Ovary (tissue), 7 donors: ENCODE measurements at regions not wholly inside any gene's neighbourhood (a gene's known extent, or its start where the extent isn't known, plus 50 kb on each side); places are given as distances from the start of the nearest gene placed in this dataset.

ENCODE experiments used
- DNase-seq, 5 donors: peaks; one replicate each; pipeline ENCODE4 v3.0.0-alpha.2; 2019 to 2020
- H3K27ac ChIP-seq, 2 donors: fragments of 200-600 bp; one replicate each; pipeline versions ENCODE4 v1.5.1 to v1.8.0; 2019 to 2022
- H3K27me3 ChIP-seq: fragments of 200-600 bp; one replicate; pipeline ENCODE4 v1.8.0; 2022
- H3K36me3 ChIP-seq: fragments of 200-600 bp; sonication (generic); one replicate; pipeline ENCODE4 v1.5.1; 2019
- H3K4me1 ChIP-seq: one replicate; pipeline ENCODE4 v1.8.1; 2013; ENCODE audit warnings: mild to moderate bottlenecking, moderate library complexity; ENCODE audit not compliant: insufficient read depth
- H3K4me3 ChIP-seq: fragments of 200-600 bp; sonication (generic); one replicate; pipeline ENCODE4 v1.5.1; 2017
- H3K9me3 ChIP-seq, 2 donors: fragments of 200-600 bp in 1 of 2; sonication (generic) in 1 of 2; one replicate each; pipeline versions ENCODE4 v1.5.1 to v1.8.1; 2013 to 2019; ENCODE audit warnings: mild to moderate bottlenecking in 1 of 2, moderate library complexity in 1 of 2
- EP300 ChIP-seq: sonication (generic); formaldehyde crosslinking; IDR thresholded peaks from one replicate; pipeline ENCODE4 v1.6.1; 2017; ENCODE audit warnings: antibody characterized with exemption
- POLR2A ChIP-seq: fragments of 450-650 bp; IDR thresholded peaks from one replicate; pipeline ENCODE4 v1.6.1; 2017; ENCODE audit warnings: antibody characterized with exemption, mild to moderate bottlenecking, moderate library complexity
- WGBS, 3 donors: extraction: QIAGEN DNeasy Blood & Tissue Kit in 1 of 3; methylation state at CpG; one replicate each; pipeline versions ENCODE4 v1.1.5 to v1.1.7; 2013 to 2017; 5-methylcytosine and 5-hydroxymethylcytosine counted together
- intact Hi-C, 4 donors: fragments of 100-400 bp; cut with DNase I; formaldehyde crosslinking; loops; one replicate each; pipeline versions ENCODE4 v1.11.0 to v1.15.1; 2022 to 2023
- TF ChIP-seq, protein P1 (sequence below), 3 donors: fragments of 450-650 bp in 2 of 3; fragments of 200-600 bp in 1 of 3; IDR thresholded peaks; one replicate each; pipeline versions ENCODE4 v1.5.1 to v1.8.0; 2016 to 2022; ENCODE audit warnings: antibody characterized with exemption in 3 of 3, mild to moderate bottlenecking in 1 of 3
- donor health status: DM: no; HTN: no; CAD: no; lungs with moderate emphysema.
- donor health status: DM: no; HTN: no; CAD: no.
- donor health status: Bipolar disorder and iron deficiency.
- donor health status: DM: no; HTN: no; CAD: no.
- donor health status: DM: yes; HTN: yes; CAD: no.

DNA sequence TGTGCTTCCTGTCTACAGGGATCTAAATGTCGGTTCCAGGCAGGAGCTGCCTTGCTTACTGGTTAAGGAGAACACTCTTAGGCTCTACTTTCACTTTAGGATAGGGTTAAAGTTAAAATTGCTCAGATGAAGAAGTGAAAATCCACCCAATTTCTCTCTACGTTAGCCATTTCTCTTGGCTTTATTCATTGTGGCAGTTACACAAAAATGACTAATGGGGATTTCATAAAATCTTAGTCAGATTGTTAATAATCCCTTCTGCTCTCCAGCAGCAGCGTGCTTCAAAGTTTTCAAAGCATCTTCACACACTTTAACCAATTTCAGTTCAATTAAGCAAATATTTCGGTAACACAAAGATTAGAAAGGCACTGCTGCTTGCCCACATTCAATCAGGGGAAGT is 58.4 kb upstream of the RCN1 start:
- H3K4me3 ChIP-seq, result no peak overlapping the region
- TF ChIP-seq POLR2A (no peak), EP300 (no peak)
- TF ChIP-seq, protein P1, sequence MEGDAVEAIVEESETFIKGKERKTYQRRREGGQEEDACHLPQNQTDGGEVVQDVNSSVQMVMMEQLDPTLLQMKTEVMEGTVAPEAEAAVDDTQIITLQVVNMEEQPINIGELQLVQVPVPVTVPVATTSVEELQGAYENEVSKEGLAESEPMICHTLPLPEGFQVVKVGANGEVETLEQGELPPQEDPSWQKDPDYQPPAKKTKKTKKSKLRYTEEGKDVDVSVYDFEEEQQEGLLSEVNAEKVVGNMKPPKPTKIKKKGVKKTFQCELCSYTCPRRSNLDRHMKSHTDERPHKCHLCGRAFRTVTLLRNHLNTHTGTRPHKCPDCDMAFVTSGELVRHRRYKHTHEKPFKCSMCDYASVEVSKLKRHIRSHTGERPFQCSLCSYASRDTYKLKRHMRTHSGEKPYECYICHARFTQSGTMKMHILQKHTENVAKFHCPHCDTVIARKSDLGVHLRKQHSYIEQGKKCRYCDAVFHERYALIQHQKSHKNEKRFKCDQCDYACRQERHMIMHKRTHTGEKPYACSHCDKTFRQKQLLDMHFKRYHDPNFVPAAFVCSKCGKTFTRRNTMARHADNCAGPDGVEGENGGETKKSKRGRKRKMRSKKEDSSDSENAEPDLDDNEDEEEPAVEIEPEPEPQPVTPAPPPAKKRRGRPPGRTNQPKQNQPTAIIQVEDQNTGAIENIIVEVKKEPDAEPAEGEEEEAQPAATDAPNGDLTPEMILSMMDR (IDR thresholded peaks at IDR 0.05), result no peak
- no peak overlapping the region for H3K27ac ChIP-seq
- 45 to 62% (median 47%) methylated on average over 4 of the region's 4 CpGs for WGBS, 3 donors
- DNase-seq, result no peak
- intact Hi-C loops, result no loop called here
- H3K9me3 ChIP-seq, result no peaks in the 10 kb centered on the region
- H3K36me3 ChIP-seq, result no peaks in the 10 kb centered on the region
- H3K27me3 ChIP-seq, result no peaks in the 10 kb centered on the region
- no peaks in the 10 kb centered on the region for H3K4me1 ChIP-seq

DNA sequence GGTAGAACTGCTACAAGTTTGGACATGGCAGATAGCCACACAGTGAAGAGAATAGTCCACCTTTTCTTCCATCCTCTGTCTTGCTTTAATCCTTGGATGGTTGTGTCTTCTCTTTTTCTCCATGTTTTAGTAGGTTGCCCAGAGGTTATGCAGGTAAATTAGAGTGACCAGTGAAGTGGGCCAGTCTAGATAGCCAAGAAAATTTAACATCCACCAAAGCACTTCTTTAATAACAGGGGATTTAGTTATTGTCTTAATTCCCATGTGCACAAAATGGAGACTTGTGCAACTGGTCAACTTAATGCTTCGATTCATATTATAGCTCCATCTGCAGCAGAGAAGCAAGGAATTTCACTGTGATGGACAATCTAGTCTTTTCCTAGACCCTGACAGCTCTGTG is 58.8 kb upstream of the RCN1 start:
- no peaks in the 10 kb centered on the region for H3K4me1 ChIP-seq
- no peaks in the 10 kb centered on the region for H3K27me3 ChIP-seq
- TF ChIP-seq POLR2A, result no peak
- TF ChIP-seq, protein P1 (IDR thresholded peaks at IDR 0.05), result no peak
- TF ChIP-seq EP300, result no peak
- no peaks in the 10 kb centered on the region for H3K9me3 ChIP-seq
- no peak overlapping the region for H3K27ac ChIP-seq
- no peaks in the 10 kb centered on the region for H3K36me3 ChIP-seq
- 84 to 100% (median 86%) methylated on average over 1 of the region's 1 CpG for WGBS, 3 donors
- intact Hi-C loops, result no loop called here
- DNase-seq, result no peak
- no peak overlapping the region for H3K4me3 ChIP-seq

- Histone ChIP-seq H3K9me3 (no peaks in the 10 kb centered on the region), H3K36me3 (no peaks in the 10 kb centered on the region), H3K27me3 (no peaks in the 10 kb centered on the region), H3K27ac (no peak overlapping the region), H3K4me1 (no peaks in the 10 kb centered on the region), H3K4me3 (no peak overlapping the region)
- no peak for DNase-seq
- intact Hi-C loops, result no loop called here
- WGBS, 3 donors, result 78 to 84% (median 81%) methylated on average over 10 of the region's 10 CpGs
- TF ChIP-seq, protein P1 (IDR thresholded peaks at IDR 0.05), result no peak
- TF ChIP-seq EP300 (no peak), POLR2A (no peak)
Observed at GRCh38 chr11:32030875-32031503, 59.9 kb upstream of the RCN1 start.

DNA sequence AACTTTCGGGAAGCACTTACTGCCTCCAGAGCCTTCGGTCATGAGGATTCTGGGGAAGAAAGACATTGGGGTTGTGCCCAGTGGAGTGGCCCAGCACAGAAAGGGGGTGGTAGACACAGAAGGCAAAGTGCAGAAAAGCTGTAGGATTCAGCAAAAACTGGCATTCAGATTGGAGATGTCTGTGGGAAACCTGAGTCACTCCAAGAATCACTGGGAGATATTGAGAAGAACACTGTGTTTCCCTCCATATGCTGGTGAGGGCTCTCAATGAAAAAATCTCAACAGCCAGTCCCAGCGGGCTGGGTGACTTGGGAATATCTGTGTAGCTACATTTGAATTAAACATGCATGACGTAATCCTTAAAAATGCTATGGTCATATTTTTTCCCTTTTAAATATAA is 61.2 kb upstream of the RCN1 start:
- Histone ChIP-seq H3K36me3 (no peaks in the 10 kb centered on the region), H3K4me1 (no peaks in the 10 kb centered on the region), H3K27me3 (no peaks in the 10 kb centered on the region), H3K27ac (no peak overlapping the region), H3K9me3 (peaks cover 0 to 2% of the 10 kb centered on the region in 2 donors), H3K4me3 (no peak overlapping the region)
- TF ChIP-seq, protein P1 (IDR thresholded peaks at IDR 0.05), result no peak
- TF ChIP-seq EP300 (no peak), POLR2A (no peak)
- intact Hi-C loops, result no loop called here
- 50 to 67% (median 59%) methylated on average over 4 of the region's 4 CpGs for whole genome bisulfite sequencing, 3 donors
- no peak for DNase-seq
